ENCODE measurements at regions not wholly inside any gene's neighbourhood (a gene's known extent, or its start where the extent isn't known, plus 50 kb on each side); places are given as distances from the start of the nearest gene placed in this dataset.

- H3K36me3 Mint-ChIP-seq (ENCODE audit: low read depth, unreplicated experiment), result no peaks in the 10 kb centered on the region
- H3K27me3 Mint-ChIP-seq (ENCODE audit: unreplicated experiment), result peaks cover 2% of the 10 kb centered on the region
- DNase-seq (ENCODE audit: low spot score), result no peak
- H3K27ac Mint-ChIP-seq (ENCODE audit: unreplicated experiment), result no peak overlapping the region
- H3K9me3 Mint-ChIP-seq (ENCODE audit: unreplicated experiment), result no peaks in the 10 kb centered on the region
- TF ChIP-seq CTCF (IDR thresholded peaks at IDR 0.05; ENCODE audit: unreplicated experiment), result no peak
- H3K4me1 Mint-ChIP-seq (ENCODE audit: unreplicated experiment), result no peaks in the 10 kb centered on the region
- H3K4me3 Mint-ChIP-seq (ENCODE audit: unreplicated experiment), result no peak overlapping the region
These were observed 82.2 kb downstream of the PLXNA1 start for GRCh38 chr3:127065138-127065427.

DNA sequence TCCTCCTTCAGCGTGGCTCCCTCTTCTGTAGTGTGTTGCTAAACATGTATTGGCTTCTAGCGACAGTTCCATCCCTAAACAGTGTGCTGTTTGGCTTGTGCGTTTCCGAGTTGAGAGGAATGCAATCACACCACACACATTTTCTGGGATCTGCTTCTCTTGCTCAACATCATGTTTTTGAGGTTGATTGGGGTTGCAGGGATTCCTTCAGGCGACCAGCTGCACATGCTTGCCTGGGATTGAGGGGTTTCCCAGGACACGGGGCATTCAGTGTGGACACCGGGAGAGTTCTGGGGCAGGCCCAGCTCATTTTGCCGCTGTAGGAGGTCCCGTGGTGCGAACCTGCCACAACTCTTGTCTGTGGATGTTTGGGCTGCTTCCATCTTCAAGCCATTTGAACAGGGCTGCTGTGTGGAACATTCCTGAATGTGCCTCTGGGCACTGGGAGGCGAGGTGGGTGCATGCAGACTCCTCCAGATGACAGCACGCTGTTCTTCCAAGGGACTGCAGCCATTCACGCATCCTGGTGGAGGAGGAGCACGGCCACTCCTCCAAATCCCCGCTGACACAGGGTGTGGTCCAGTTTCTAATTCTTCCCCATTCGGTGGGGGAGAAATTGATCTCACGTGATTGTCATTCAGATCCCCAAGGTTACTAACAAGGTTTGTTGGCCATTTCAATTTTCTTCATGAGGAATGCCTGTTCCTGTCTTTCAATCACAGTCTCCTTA, 82.8 kb downstream of the PLXNA1 start:
- Mint-ChIP-seq H3K27ac (ENCODE audit: unreplicated experiment) (no peak overlapping the region), H3K4me3 (ENCODE audit: unreplicated experiment) (no peak overlapping the region), H3K36me3 (ENCODE audit: low read depth, unreplicated experiment) (no peaks in the 10 kb centered on the region), H3K9me3 (ENCODE audit: unreplicated experiment) (no peaks in the 10 kb centered on the region), H3K4me1 (ENCODE audit: unreplicated experiment) (no peaks in the 10 kb centered on the region), H3K27me3 (ENCODE audit: unreplicated experiment) (peaks cover 3% of the 10 kb centered on the region)
- no peak for TF ChIP-seq CTCF (IDR thresholded peaks at IDR 0.05; ENCODE audit: unreplicated experiment)
- no peak for DNase-seq (ENCODE audit: low spot score)

- no peaks in the 10 kb centered on the region for H3K36me3 Mint-ChIP-seq (ENCODE audit: low read depth, unreplicated experiment)
- TF ChIP-seq CTCF (IDR thresholded peaks at IDR 0.05; ENCODE audit: unreplicated experiment), result no peak
- H3K9me3 Mint-ChIP-seq (ENCODE audit: unreplicated experiment), result no peaks in the 10 kb centered on the region
- H3K27me3 Mint-ChIP-seq (ENCODE audit: unreplicated experiment), result peaks cover 10% of the 10 kb centered on the region
- DNase-seq (ENCODE audit: low spot score), result no peak
- no peak overlapping the region for H3K4me3 Mint-ChIP-seq (ENCODE audit: unreplicated experiment)
- no peaks in the 10 kb centered on the region for H3K4me1 Mint-ChIP-seq (ENCODE audit: unreplicated experiment)
- H3K27ac Mint-ChIP-seq (ENCODE audit: unreplicated experiment), result no peak overlapping the region
These were observed 83.7 kb downstream of the PLXNA1 start for GRCh38 chr3:127066635-127067034.

GRCh38 chr3:127067116-127067910, 84.4 kb downstream of the PLXNA1 start:
- no peak overlapping the region for H3K27ac Mint-ChIP-seq (ENCODE audit: unreplicated experiment)
- peaks cover 11% of the 10 kb centered on the region for H3K27me3 Mint-ChIP-seq (ENCODE audit: unreplicated experiment)
- H3K4me3 Mint-ChIP-seq (ENCODE audit: unreplicated experiment), result no peak overlapping the region
- H3K36me3 Mint-ChIP-seq (ENCODE audit: low read depth, unreplicated experiment), result no peaks in the 10 kb centered on the region
- H3K9me3 Mint-ChIP-seq (ENCODE audit: unreplicated experiment), result no peaks in the 10 kb centered on the region
- no peaks in the 10 kb centered on the region for H3K4me1 Mint-ChIP-seq (ENCODE audit: unreplicated experiment)
- no peak for DNase-seq (ENCODE audit: low spot score)
- no peak for TF ChIP-seq CTCF (IDR thresholded peaks at IDR 0.05; ENCODE audit: unreplicated experiment)
